GM21367 (cell line): ENCODE measurements at regions not wholly inside any gene's neighbourhood (a gene's known extent, or its start where the extent isn't known, plus 50 kb on each side); places are given as distances from the start of the nearest gene placed in this dataset.

Source experiments
- ATAC-seq: cut with Tn5 transposase; IDR thresholded peaks from one replicate; pipeline ENCODE4 v1.9.1; 2021; ENCODE audit not compliant: unreplicated experiment

- ATAC-seq, result no peak
These were observed 581.7 kb upstream of the CCDC54 start for GRCh38 chr3:106795553-106795952.

- no peak for ATAC-seq
These were observed 579.8 kb upstream of the CCDC54 start for GRCh38 chr3:106797461-106797860.

GRCh38 chr3:106805625-106806024 lies 571.6 kb upstream of the CCDC54 start:
- no peak for ATAC-seq

- no peak for ATAC-seq
These were observed 570.3 kb upstream of the CCDC54 start for GRCh38 chr3:106806964-106807363.

- no peak for ATAC-seq
These were observed 568.2 kb upstream of the CCDC54 start for GRCh38 chr3:106809041-106809440.

GRCh38 chr3:106809623-106810299 lies 567.5 kb upstream of the CCDC54 start:
- no peak for ATAC-seq

- ATAC-seq, result no peak
These were observed 566.9 kb upstream of the CCDC54 start for GRCh38 chr3:106810300-106810875.

GRCh38 chr3:106811376-106811775 lies 565.9 kb upstream of the CCDC54 start:
- no peak for ATAC-seq

- no peak for ATAC-seq
These were observed 563.5 kb upstream of the CCDC54 start for GRCh38 chr3:106813742-106814141.

- ATAC-seq, result no peak
These were observed 563.0 kb upstream of the CCDC54 start for GRCh38 chr3:106814231-106814630.

GRCh38 chr3:106816838-106817237 lies 560.4 kb upstream of the CCDC54 start:
- ATAC-seq, result no peak

GRCh38 chr3:106817706-106818105 lies 559.5 kb upstream of the CCDC54 start:
- ATAC-seq, result no peak

GRCh38 chr3:106819440-106819839 lies 557.8 kb upstream of the CCDC54 start:
- ATAC-seq, result no peak

GRCh38 chr3:106820726-106821362 lies 556.4 kb upstream of the CCDC54 start:
- ATAC-seq, result no peak

- no peak for ATAC-seq
These were observed 555.4 kb upstream of the CCDC54 start for GRCh38 chr3:106821801-106822200.

GRCh38 chr3:106822204-106822603 lies 555.0 kb upstream of the CCDC54 start:
- ATAC-seq, result no peak

GRCh38 chr3:106823701-106824100 lies 553.5 kb upstream of the CCDC54 start:
- no peak for ATAC-seq

- peak; percentile 69 for ATAC-seq
These were observed 552.4 kb upstream of the CCDC54 start for GRCh38 chr3:106824856-106825255.

GRCh38 chr3:106825962-106826605 lies 551.2 kb upstream of the CCDC54 start:
- ATAC-seq, result no peak

- ATAC-seq, result no peak
These were observed 550.4 kb upstream of the CCDC54 start for GRCh38 chr3:106826791-106827311.

GRCh38 chr3:106827515-106828213 lies 549.6 kb upstream of the CCDC54 start:
- no peak for ATAC-seq
